ENCODE measurements at regions not wholly inside any gene's neighbourhood (a gene's known extent, or its start where the extent isn't known, plus 50 kb on each side); places are given as distances from the start of the nearest gene placed in this dataset.

- no peak for DNase-seq
- Histone ChIP-seq H3K36me3 (ENCODE audit: control insufficient read depth, insufficient read depth, low read length) (no peaks in the 10 kb centered on the region), H3K23ac (ENCODE audit: low read length) (no peak overlapping the region), H2BK15ac (replicated peaks; ENCODE audit: low read depth) (no peak overlapping the region), H3K9ac (ENCODE audit: low read length) (no peak overlapping the region), H2BK5ac (ENCODE audit: low read length) (no peak overlapping the region), H4K5ac (ENCODE audit: low read length) (no peak overlapping the region), H3K79me1 (ENCODE audit: low read length) (no peaks in the 10 kb centered on the region), H2AK5ac (ENCODE audit: low read length) (no peak overlapping the region), H3K4me1 (ENCODE audit: control insufficient read depth, low read depth, low read length) (no peaks in the 10 kb centered on the region), H3K18ac (ENCODE audit: low read length) (no peak overlapping the region), H4K8ac (ENCODE audit: low read depth, low read length) (no peak overlapping the region), H3K27me3 (ENCODE audit: insufficient read depth, low read length, poor library complexity) (no peaks in the 10 kb centered on the region), H3K79me2 (ENCODE audit: control insufficient read depth, insufficient read depth, low read length) (no peaks in the 10 kb centered on the region), H3K56ac (ENCODE audit: low read length) (no peak overlapping the region), H2BK120ac (ENCODE audit: low read depth, low read length) (no peak overlapping the region), H3K4me2 (ENCODE audit: low read length) (no peak overlapping the region), H3K27ac (ENCODE audit: low read depth, low read length) (no peak overlapping the region), H3K4ac (ENCODE audit: low read depth, low read length) (no peak overlapping the region), H3K4me3 (ENCODE audit: low read length) (no peak overlapping the region)
- no CpG with 5 or more reads among the region's 8 CpGs for WGBS (ENCODE audit: extremely low coverage, insufficient coverage, low lambda C conversion rate)
Observed at GRCh38 chrX:39611468-39611867, 486.3 kb downstream of the BCOR start.

- Histone ChIP-seq H3K36me3 (ENCODE audit: control insufficient read depth, insufficient read depth, low read length) (no peaks in the 10 kb centered on the region), H3K27ac (ENCODE audit: low read depth, low read length) (no peak overlapping the region), H3K27me3 (ENCODE audit: insufficient read depth, low read length, poor library complexity) (no peaks in the 10 kb centered on the region), H3K56ac (ENCODE audit: low read length) (peak overlapping the region; percentile 42), H3K79me2 (ENCODE audit: control insufficient read depth, insufficient read depth, low read length) (no peaks in the 10 kb centered on the region), H3K4me3 (ENCODE audit: low read length) (no peak overlapping the region), H3K79me1 (ENCODE audit: low read length) (no peaks in the 10 kb centered on the region), H2BK15ac (replicated peaks; ENCODE audit: low read depth) (no peak overlapping the region), H3K4me2 (ENCODE audit: low read length) (peak overlapping the region; percentile 11), H3K9ac (ENCODE audit: low read length) (no peak overlapping the region), H3K4ac (ENCODE audit: low read depth, low read length) (no peak overlapping the region), H4K8ac (ENCODE audit: low read depth, low read length) (no peak overlapping the region), H2AK5ac (ENCODE audit: low read length) (no peak overlapping the region), H3K23ac (ENCODE audit: low read length) (no peak overlapping the region), H2BK5ac (ENCODE audit: low read length) (no peak overlapping the region), H3K4me1 (ENCODE audit: control insufficient read depth, low read depth, low read length) (no peaks in the 10 kb centered on the region), H4K5ac (ENCODE audit: low read length) (no peak overlapping the region), H3K18ac (ENCODE audit: low read length) (no peak overlapping the region), H2BK120ac (ENCODE audit: low read depth, low read length) (no peak overlapping the region)
- no CpG with 5 or more reads among the region's 33 CpGs for WGBS (ENCODE audit: extremely low coverage, insufficient coverage, low lambda C conversion rate)
- peak; percentile 23 for DNase-seq
Observed at GRCh38 chrX:39613482-39613995, 484.2 kb downstream of the BCOR start.

- H3K79me2 ChIP-seq (ENCODE audit: control insufficient read depth, insufficient read depth, low read length), result no peaks in the 10 kb centered on the region
Observed at GRCh38 chrX:39613997-39614679, 483.6 kb downstream of the BCOR start.

GRCh38 chrX:39614680-39614998 is 483.1 kb downstream of the BCOR start:
- Histone ChIP-seq H2BK15ac (replicated peaks; ENCODE audit: low read depth) (no peak overlapping the region), H3K9ac (ENCODE audit: low read length) (no peak overlapping the region), H3K79me1 (ENCODE audit: low read length) (no peaks in the 10 kb centered on the region), H3K56ac (ENCODE audit: low read length) (no peak overlapping the region), H3K4me3 (ENCODE audit: low read length) (no peak overlapping the region), H3K18ac (ENCODE audit: low read length) (no peak overlapping the region), H2BK120ac (ENCODE audit: low read depth, low read length) (no peak overlapping the region), H3K27me3 (ENCODE audit: insufficient read depth, low read length, poor library complexity) (no peaks in the 10 kb centered on the region), H2AK5ac (ENCODE audit: low read length) (no peak overlapping the region), H3K4me1 (ENCODE audit: control insufficient read depth, low read depth, low read length) (no peaks in the 10 kb centered on the region), H3K23ac (ENCODE audit: low read length) (no peak overlapping the region), H3K4me2 (ENCODE audit: low read length) (no peak overlapping the region), H4K5ac (ENCODE audit: low read length) (no peak overlapping the region), H3K36me3 (ENCODE audit: control insufficient read depth, insufficient read depth, low read length) (no peaks in the 10 kb centered on the region), H3K79me2 (ENCODE audit: control insufficient read depth, insufficient read depth, low read length) (no peaks in the 10 kb centered on the region), H3K27ac (ENCODE audit: low read depth, low read length) (no peak overlapping the region), H4K8ac (ENCODE audit: low read depth, low read length) (no peak overlapping the region), H3K4ac (ENCODE audit: low read depth, low read length) (no peak overlapping the region), H2BK5ac (ENCODE audit: low read length) (no peak overlapping the region)
- DNase-seq, result no peak
- WGBS (ENCODE audit: extremely low coverage, insufficient coverage, low lambda C conversion rate), result no CpG with 5 or more reads among the region's 4 CpGs

More at GRCh38 chrX:39613997-39614679, 483.6 kb downstream of the BCOR start:
- no peak overlapping the region for H3K23ac ChIP-seq (ENCODE audit: low read length)
- H3K4me3 ChIP-seq (ENCODE audit: low read length), result no peak overlapping the region
- H2BK15ac ChIP-seq (replicated peaks; ENCODE audit: low read depth), result no peak overlapping the region
- H4K5ac ChIP-seq (ENCODE audit: low read length), result no peak overlapping the region
- no peak overlapping the region for H4K8ac ChIP-seq (ENCODE audit: low read depth, low read length)
- WGBS (ENCODE audit: extremely low coverage, insufficient coverage, low lambda C conversion rate), result no CpG with 5 or more reads among the region's 23 CpGs
- H3K36me3 ChIP-seq (ENCODE audit: control insufficient read depth, insufficient read depth, low read length), result no peaks in the 10 kb centered on the region
- no peaks in the 10 kb centered on the region for H3K27me3 ChIP-seq (ENCODE audit: insufficient read depth, low read length, poor library complexity)
- no peaks in the 10 kb centered on the region for H3K4me1 ChIP-seq (ENCODE audit: control insufficient read depth, low read depth, low read length)
- no peak overlapping the region for H3K4ac ChIP-seq (ENCODE audit: low read depth, low read length)
- no peak overlapping the region for H3K27ac ChIP-seq (ENCODE audit: low read depth, low read length)
- no peak overlapping the region for H2BK5ac ChIP-seq (ENCODE audit: low read length)
- H2BK120ac ChIP-seq (ENCODE audit: low read depth, low read length), result no peak overlapping the region
- no peak overlapping the region for H3K9ac ChIP-seq (ENCODE audit: low read length)
- no peaks in the 10 kb centered on the region for H3K79me1 ChIP-seq (ENCODE audit: low read length)
- peak overlapping the region; percentile 15 for H3K56ac ChIP-seq (ENCODE audit: low read length)
- no peak overlapping the region for H3K18ac ChIP-seq (ENCODE audit: low read length)
- peak; percentile 4 for DNase-seq
- H3K4me2 ChIP-seq (ENCODE audit: low read length), result peak overlapping the region; percentile 29
- H2AK5ac ChIP-seq (ENCODE audit: low read length), result no peak overlapping the region

GRCh38 chrX:39616098-39616729 is 481.5 kb downstream of the BCOR start:
- Histone ChIP-seq H3K79me1 (ENCODE audit: low read length) (no peaks in the 10 kb centered on the region), H2BK15ac (replicated peaks; ENCODE audit: low read depth) (no peak overlapping the region), H3K9ac (ENCODE audit: low read length) (no peak overlapping the region), H4K5ac (ENCODE audit: low read length) (no peak overlapping the region), H2AK5ac (ENCODE audit: low read length) (no peak overlapping the region), H2BK120ac (ENCODE audit: low read depth, low read length) (no peak overlapping the region), H2BK5ac (ENCODE audit: low read length) (no peak overlapping the region), H3K23ac (ENCODE audit: low read length) (no peak overlapping the region), H3K18ac (ENCODE audit: low read length) (no peak overlapping the region), H3K4me2 (ENCODE audit: low read length) (no peak overlapping the region), H3K4me3 (ENCODE audit: low read length) (no peak overlapping the region), H4K8ac (ENCODE audit: low read depth, low read length) (no peak overlapping the region), H3K56ac (ENCODE audit: low read length) (no peak overlapping the region), H3K27ac (ENCODE audit: low read depth, low read length) (no peak overlapping the region), H3K79me2 (ENCODE audit: control insufficient read depth, insufficient read depth, low read length) (no peaks in the 10 kb centered on the region), H3K4ac (ENCODE audit: low read depth, low read length) (no peak overlapping the region), H3K4me1 (ENCODE audit: control insufficient read depth, low read depth, low read length) (no peaks in the 10 kb centered on the region), H3K27me3 (ENCODE audit: insufficient read depth, low read length, poor library complexity) (no peaks in the 10 kb centered on the region), H3K36me3 (ENCODE audit: control insufficient read depth, insufficient read depth, low read length) (no peaks in the 10 kb centered on the region)
- DNase-seq, result no peak
- WGBS (ENCODE audit: extremely low coverage, insufficient coverage, low lambda C conversion rate), result no CpG with 5 or more reads among the region's 5 CpGs
